NCI-H510A treated with DMSO at 0.1 percent for 48 hours (cell line): ENCODE measurements at regions not wholly inside any gene's neighbourhood (a gene's known extent, or its start where the extent isn't known, plus 50 kb on each side); places are given as distances from the start of the nearest gene placed in this dataset.
"Not testable (repeated sequence)": the region's sequence is repeated elsewhere in the genome, so short reads cannot be mapped to it uniquely, and the experiment has no call there.

Experiments
- DNase-seq: peaks from one replicate; lab custom pipeline; 2025; lab: John Stamatoyannopoulos, UW

GRCh38 chr1:47491341-47491753, 53.5 kb downstream of the FOXD2 start:
- DNase-seq: no peak

GRCh38 chr1:47495176-47495713, 57.4 kb downstream of the FOXD2 start:
- DNase-seq: no peak

GRCh38 chr1:47498551-47498950, 60.7 kb downstream of the FOXD2 start:
- DNase-seq: no peak

- no peak for DNase-seq
These were observed 63.2 kb downstream of the FOXD2 start for GRCh38 chr1:47501069-47501468.

- DNase-seq: no peak
These were observed 65.0 kb downstream of the FOXD2 start for GRCh38 chr1:47502746-47503370.

- DNase-seq: not testable (repeated sequence)
These were observed 67.0 kb downstream of the FOXD2 start for GRCh38 chr1:47504840-47505239.

- DNase-seq: no peak
These were observed 67.4 kb downstream of the FOXD2 start for GRCh38 chr1:47505267-47505666.

GRCh38 chr1:47506053-47506452, 68.2 kb downstream of the FOXD2 start:
- DNase-seq: no peak

- no peak for DNase-seq
These were observed 69.3 kb downstream of the FOXD2 start for GRCh38 chr1:47507144-47507543.

GRCh38 chr1:47507881-47508701, 70.2 kb downstream of the FOXD2 start:
- no peak for DNase-seq

GRCh38 chr1:47508702-47509431, 71.0 kb downstream of the FOXD2 start:
- DNase-seq: no peak

- no peak for DNase-seq
These were observed 72.5 kb downstream of the FOXD2 start for GRCh38 chr1:47510282-47510811.

GRCh38 chr1:47511825-47512224, 74.0 kb downstream of the FOXD2 start:
- no peak for DNase-seq

GRCh38 chr1:47513393-47513792, 75.5 kb downstream of the FOXD2 start:
- no peak for DNase-seq

- DNase-seq: no peak
These were observed 76.4 kb downstream of the FOXD2 start for GRCh38 chr1:47514229-47514628.

- DNase-seq: no peak
These were observed 77.4 kb downstream of the FOXD2 start for GRCh38 chr1:47515164-47515789.

- DNase-seq: no peak
These were observed 80.1 kb downstream of the FOXD2 start for GRCh38 chr1:47517946-47518345.

- DNase-seq: no peak
These were observed 81.6 kb downstream of the FOXD2 start for GRCh38 chr1:47519491-47519890.

- no peak for DNase-seq
These were observed 82.1 kb downstream of the FOXD2 start for GRCh38 chr1:47519971-47520370.

GRCh38 chr1:47521034-47521881, 83.4 kb downstream of the FOXD2 start:
- DNase-seq: no peak
